ENCODE measurements at regions not wholly inside any gene's neighbourhood (a gene's known extent, or its start where the extent isn't known, plus 50 kb on each side); places are given as distances from the start of the nearest gene placed in this dataset.

DNA sequence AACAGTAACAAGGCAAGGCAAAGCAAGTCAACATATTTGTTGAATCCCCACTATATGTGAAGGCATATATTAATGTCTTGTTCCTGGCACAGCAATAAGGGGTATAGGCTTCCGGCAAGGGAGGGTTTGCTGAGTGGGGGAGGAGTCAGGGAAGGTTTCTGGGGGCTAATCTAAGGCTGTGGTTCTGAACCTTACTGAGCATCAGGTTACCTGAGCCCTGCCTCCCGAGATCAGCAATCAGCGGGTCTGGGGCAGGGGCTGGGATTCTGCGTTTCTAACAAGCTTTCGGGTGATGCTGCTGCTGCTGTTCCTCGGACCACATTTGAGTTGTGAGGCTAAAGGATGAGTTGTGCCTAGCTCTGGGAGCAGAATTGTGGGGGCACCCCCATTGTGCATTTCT lies 401.7 kb upstream of the SPRED2 start:
- Histone ChIP-seq H3K36me3 (no peaks in the 10 kb centered on the region), H3K27me3 (no peaks in the 10 kb centered on the region), H3K9me3 (no peaks in the 10 kb centered on the region), H3K27ac (no peak overlapping the region), H3K4me1 (no peaks in the 10 kb centered on the region), H3K4me3 (no peak overlapping the region)
- ATAC-seq (no peak), DNase-seq (no peak)
- in situ Hi-C loops (cut with MboI; ENCODE audit: low sequenced_read_pairs in 4 of 4) (no loop called here), intact Hi-C loops (cut with DNase I; ENCODE audit: low total_unique reads) (no loop called here)
- TF ChIP-seq, protein P1, sequence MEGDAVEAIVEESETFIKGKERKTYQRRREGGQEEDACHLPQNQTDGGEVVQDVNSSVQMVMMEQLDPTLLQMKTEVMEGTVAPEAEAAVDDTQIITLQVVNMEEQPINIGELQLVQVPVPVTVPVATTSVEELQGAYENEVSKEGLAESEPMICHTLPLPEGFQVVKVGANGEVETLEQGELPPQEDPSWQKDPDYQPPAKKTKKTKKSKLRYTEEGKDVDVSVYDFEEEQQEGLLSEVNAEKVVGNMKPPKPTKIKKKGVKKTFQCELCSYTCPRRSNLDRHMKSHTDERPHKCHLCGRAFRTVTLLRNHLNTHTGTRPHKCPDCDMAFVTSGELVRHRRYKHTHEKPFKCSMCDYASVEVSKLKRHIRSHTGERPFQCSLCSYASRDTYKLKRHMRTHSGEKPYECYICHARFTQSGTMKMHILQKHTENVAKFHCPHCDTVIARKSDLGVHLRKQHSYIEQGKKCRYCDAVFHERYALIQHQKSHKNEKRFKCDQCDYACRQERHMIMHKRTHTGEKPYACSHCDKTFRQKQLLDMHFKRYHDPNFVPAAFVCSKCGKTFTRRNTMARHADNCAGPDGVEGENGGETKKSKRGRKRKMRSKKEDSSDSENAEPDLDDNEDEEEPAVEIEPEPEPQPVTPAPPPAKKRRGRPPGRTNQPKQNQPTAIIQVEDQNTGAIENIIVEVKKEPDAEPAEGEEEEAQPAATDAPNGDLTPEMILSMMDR (IDR thresholded peaks at IDR 0.05 in 4 of 5, conservative IDR thresholded peaks at IDR 0.05 in 1 of 5): no peak
- no peak for TF ChIP-seq POLR2A (IDR thresholded peaks at IDR 0.05)

DNA sequence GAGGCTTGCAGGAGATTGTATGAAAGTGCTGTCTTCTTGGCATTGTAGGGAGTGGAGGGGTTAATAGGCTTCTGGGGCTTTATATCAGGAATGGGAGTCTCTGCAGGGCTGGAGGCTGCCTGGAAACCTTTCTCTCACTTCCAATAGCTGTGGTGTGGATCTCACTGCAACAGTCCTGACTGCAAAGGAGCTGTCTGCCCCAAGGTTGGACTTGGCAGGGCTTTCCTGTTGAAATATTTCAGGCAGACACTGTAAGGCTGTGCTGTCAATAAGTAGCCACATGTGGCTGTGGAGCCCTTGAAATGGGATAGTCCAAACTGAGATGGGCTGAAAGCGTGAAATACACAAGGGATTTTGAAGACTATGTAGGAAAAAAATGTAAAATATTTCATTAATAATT lies 399.1 kb upstream of the SPRED2 start:
- DNase-seq (no peak), ATAC-seq (no peak)
- no peak for TF ChIP-seq POLR2A (IDR thresholded peaks at IDR 0.05)
- TF ChIP-seq, protein P1 (IDR thresholded peaks at IDR 0.05 in 4 of 5, conservative IDR thresholded peaks at IDR 0.05 in 1 of 5): no peak
- Histone ChIP-seq H3K27ac (no peak overlapping the region), H3K36me3 (no peaks in the 10 kb centered on the region), H3K9me3 (no peaks in the 10 kb centered on the region), H3K27me3 (no peaks in the 10 kb centered on the region), H3K4me1 (no peaks in the 10 kb centered on the region), H3K4me3 (no peak overlapping the region)
- intact Hi-C loops (cut with DNase I; ENCODE audit: low total_unique reads) (no loop called here), in situ Hi-C loops (cut with MboI; ENCODE audit: low sequenced_read_pairs in 4 of 4) (no loop called here)

- in situ Hi-C loops (cut with MboI; ENCODE audit: low sequenced_read_pairs in 4 of 4): no loop called here
- no peak for ATAC-seq
Observed at GRCh38 chr2:65826567-65826966, 394.2 kb upstream of the SPRED2 start.

DNA sequence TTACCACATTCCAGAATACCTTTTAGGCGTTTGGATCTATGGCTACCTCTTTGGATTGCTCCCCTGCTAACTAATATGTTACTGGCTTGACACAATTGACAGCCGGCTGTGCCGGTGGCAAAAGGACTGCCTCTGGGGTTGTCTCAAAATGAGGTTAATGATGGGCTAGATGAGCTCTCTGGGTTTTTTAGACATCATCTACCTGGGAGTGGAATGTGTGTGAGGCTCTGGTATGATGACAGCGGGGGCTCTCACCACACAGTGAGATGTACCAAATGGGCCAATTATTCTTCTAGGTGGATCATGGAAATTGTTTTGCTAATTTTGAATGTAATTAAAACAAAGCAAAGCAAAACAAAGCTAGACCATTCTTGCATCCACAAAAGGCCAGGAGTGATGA lies 391.1 kb upstream of the SPRED2 start:
- Histone ChIP-seq H3K36me3 (no peaks in the 10 kb centered on the region), H3K4me1 (no peaks in the 10 kb centered on the region), H3K4me3 (no peak overlapping the region), H3K27me3 (no peaks in the 10 kb centered on the region), H3K27ac (no peak overlapping the region), H3K9me3 (no peaks in the 10 kb centered on the region)
- intact Hi-C loops (cut with DNase I; ENCODE audit: low total_unique reads) (no loop called here), in situ Hi-C loops (cut with MboI; ENCODE audit: low sequenced_read_pairs in 4 of 4) (no loop called here)
- TF ChIP-seq, protein P1 (IDR thresholded peaks at IDR 0.05 in 4 of 5, conservative IDR thresholded peaks at IDR 0.05 in 1 of 5): no peak
- no peak for TF ChIP-seq POLR2A (IDR thresholded peaks at IDR 0.05)
- ATAC-seq (no peak), DNase-seq (no peak)

More at GRCh38 chr2:65826567-65826966, 394.2 kb upstream of the SPRED2 start:
- Histone ChIP-seq H3K36me3 (no peaks in the 10 kb centered on the region), H3K27me3 (no peaks in the 10 kb centered on the region), H3K27ac (no peak overlapping the region), H3K4me1 (no peaks in the 10 kb centered on the region), H3K4me3 (no peak overlapping the region), H3K9me3 (no peaks in the 10 kb centered on the region)
- intact Hi-C loops (cut with DNase I; ENCODE audit: low total_unique reads): no loop called here
- no peak for DNase-seq
- no peak for TF ChIP-seq POLR2A (IDR thresholded peaks at IDR 0.05)
- TF ChIP-seq, protein P1 (IDR thresholded peaks at IDR 0.05 in 4 of 5, conservative IDR thresholded peaks at IDR 0.05 in 1 of 5): no peak

- Histone ChIP-seq H3K36me3 (no peaks in the 10 kb centered on the region), H3K4me3 (no peak overlapping the region), H3K27ac (no peak overlapping the region), H3K9me3 (no peaks in the 10 kb centered on the region), H3K4me1 (no peaks in the 10 kb centered on the region), H3K27me3 (no peaks in the 10 kb centered on the region)
- no peak for DNase-seq
- no peak for ATAC-seq
- intact Hi-C loops (cut with DNase I; ENCODE audit: low total_unique reads): no loop called here
- in situ Hi-C loops (cut with MboI; ENCODE audit: low sequenced_read_pairs in 4 of 4): no loop called here
- no peak for TF ChIP-seq POLR2A (IDR thresholded peaks at IDR 0.05)
- TF ChIP-seq, protein P1 (IDR thresholded peaks at IDR 0.05 in 4 of 5, conservative IDR thresholded peaks at IDR 0.05 in 1 of 5): no peak
Observed at GRCh38 chr2:65820454-65820853, 388.1 kb upstream of the SPRED2 start.
